ENCODE measurements at regions not wholly inside any gene's neighbourhood (a gene's known extent, or its start where the extent isn't known, plus 50 kb on each side); places are given as distances from the start of the nearest gene placed in this dataset.

- TF ChIP-seq CTCF (IDR thresholded peaks at IDR 0.05) (no peak), EZH2phosphoT487 (IDR thresholded peaks at IDR 0.05) (no peak), EZH2 (IDR thresholded peaks at IDR 0.05) (no peak)
Observed at GRCh38 chr6:121811106-121811505, 375.7 kb downstream of the GJA1 start.

Data from neural progenitor cell (in vitro differentiated cells).